ENCODE measurements at regions not wholly inside any gene's neighbourhood (a gene's known extent, or its start where the extent isn't known, plus 50 kb on each side); places are given as distances from the start of the nearest gene placed in this dataset.
"Not testable (repeated sequence)": the region's sequence is repeated elsewhere in the genome, so short reads cannot be mapped to it uniquely, and the experiment has no call there.

DNA sequence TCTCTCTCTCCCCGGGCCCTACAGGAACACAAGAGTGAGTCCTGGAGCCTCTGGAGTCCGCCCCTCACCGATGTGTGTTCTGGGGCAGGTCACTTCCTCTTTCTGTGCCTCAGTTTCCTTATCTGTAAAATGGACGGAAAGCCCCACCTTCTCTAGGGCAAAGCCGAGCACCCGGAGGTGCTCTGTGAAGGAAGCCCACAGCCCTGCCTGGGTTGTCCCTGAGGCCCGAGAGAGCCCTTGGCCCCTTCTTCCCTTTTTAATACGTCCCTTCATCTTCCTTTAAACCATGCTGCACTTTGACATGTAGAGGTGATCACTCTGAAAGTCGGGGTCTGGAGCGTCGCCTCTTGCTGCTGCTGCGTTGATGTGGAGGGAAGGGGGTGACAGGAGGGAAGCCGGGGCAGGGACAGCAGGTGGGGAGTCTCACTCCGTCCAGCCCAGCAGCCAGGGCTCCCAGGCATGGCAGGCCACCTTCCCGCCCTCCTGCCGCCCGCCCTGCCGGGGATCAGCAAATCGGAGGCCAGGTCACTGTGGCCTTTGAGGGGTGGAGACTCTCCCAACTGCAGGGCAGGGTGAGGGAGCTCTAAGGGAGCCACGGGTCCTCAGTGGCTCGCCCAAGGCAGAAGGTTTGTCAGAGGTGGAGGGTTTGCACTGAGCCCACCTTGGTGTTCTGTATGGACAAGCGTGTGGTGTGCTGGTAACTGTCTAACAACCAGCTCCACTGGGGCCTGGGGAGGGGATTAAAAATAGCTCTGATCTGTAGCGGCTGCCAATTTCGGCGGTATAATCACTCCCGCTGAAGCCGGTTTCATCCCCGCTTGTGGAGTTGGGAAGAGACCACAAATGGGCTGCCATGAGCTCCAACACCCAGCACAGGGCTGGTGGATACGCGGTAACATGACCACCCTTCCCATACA is 135.9 kb upstream of the ID2 start:
- no peak for DNase-seq (ENCODE audit: low read depth in 3 of 3)

DNA sequence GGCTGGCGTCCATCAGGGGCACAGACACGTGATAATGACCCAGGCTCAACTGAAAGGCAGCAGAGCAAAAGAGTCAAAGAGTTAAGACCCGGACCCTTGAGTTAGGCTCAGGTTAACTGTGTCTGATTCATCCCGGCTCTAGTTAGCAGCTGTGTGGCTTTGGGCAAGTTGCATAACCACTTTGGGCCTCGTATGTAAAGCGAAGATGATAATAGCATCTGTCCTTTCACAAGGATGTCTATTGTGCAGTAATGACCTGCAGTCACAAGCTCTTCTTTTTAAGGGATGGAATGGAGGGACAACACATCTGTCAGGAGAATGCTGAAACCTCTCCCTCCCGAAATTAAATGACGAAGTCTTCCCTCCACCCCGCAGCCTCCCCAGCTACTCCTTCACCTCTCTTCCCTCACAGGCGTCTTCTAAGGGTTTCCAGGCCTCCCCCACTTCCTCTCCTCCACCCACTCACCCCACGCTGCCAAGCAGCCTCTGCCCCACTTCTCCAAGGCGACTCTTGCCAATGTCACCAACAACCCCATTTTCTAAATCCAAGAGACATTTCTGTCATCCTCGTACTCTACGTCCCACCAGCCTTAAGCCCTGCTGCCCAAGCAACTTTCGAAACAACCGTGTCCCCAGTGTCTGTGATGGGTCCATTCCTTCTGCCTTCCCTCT is 135.1 kb upstream of the ID2 start:
- no peak for DNase-seq (ENCODE audit: low read depth in 3 of 3)

DNA sequence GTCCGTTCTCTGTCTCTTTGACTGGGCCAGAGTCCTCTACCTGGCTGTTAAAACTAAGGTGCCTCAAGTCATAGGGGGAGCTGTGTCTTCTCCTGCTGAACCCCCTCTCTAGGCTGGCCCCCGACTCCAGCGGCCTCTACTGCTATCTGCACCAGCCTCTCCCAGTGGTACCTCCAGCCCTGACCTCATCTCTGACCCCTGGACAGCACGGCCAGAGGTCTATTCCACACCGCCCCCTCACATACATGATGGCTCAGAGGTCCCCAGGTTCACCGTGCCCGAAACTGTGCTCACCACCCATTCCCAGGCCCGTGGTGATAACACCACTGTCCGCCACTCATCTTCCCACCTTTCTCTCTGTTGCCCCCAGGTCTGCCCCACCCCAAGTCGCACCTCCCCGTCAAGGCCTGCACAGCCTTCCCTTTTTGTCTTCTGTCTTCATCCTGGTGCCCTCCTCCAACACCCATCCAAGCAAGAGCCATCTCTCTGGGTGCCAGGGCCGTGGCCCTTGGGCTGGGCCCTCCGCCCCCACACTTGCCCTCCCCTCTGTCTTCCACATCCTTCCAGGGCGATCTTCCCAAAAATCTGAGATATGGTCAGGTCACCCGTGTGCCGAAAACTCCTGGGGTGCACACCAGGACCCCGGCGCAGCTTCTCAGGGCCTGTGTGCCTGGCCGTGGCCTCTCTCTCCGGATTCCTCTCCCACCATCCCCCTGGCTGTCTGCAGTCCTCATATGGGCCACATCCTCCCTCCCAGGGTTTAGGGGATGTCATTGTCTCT is 134.4 kb upstream of the ID2 start:
- DNase-seq (ENCODE audit: low read depth in 3 of 3): no peak

DNA sequence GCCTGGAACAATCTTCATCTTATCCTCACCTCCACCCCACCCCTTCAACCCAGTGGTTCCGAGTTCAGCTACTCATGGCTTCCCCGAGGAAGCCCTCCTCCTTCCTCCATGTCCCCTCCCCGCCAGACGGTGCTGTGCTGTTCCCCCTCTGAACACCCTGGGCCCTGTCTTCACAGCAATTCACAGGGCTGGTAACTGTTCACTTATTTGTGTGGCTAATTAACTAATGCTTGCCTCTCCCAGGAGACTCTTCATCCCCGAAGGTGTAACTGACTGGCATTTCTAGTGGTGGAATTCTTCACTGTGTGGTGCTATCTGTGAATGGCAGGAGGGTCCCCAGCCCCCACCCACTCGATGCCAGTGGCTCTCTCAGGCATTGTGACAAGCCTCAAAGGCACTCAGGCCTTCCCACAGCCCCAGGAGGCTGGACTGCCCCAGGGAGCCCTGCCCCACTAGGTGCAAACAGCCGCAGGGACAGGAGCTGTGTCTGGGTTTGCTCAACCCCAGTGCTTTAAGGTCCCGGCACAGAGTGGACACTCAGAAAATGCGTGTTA is 133.7 kb upstream of the ID2 start:
- DNase-seq (ENCODE audit: low read depth in 3 of 3): no peak

DNA sequence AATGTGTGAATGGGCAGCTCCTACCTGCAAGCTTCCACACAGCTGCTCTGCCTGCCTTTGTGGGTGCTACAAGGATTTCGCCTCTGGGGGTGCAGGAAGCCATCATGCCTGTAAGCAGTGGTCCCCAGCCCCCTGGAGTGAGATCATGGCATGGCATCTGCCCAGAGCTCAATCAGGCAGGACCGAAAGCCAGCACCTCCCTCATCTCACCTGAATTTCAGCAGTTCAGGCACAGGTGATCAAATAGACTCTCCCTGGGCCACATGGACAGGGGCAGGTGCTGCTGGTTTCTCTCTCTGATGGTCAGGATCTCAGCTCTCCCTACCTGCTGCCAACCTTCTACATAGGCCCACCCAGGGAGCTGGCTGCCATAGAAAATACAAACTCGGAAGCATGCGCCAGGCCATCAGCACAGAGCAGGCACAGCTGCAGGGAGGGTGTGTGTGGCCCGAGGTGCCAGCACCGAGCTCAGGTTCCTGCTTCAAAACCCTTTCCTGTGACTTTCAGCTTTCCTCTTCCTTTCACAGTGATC is 133.2 kb upstream of the ID2 start:
- no peak for DNase-seq (ENCODE audit: low read depth in 3 of 3)

DNA sequence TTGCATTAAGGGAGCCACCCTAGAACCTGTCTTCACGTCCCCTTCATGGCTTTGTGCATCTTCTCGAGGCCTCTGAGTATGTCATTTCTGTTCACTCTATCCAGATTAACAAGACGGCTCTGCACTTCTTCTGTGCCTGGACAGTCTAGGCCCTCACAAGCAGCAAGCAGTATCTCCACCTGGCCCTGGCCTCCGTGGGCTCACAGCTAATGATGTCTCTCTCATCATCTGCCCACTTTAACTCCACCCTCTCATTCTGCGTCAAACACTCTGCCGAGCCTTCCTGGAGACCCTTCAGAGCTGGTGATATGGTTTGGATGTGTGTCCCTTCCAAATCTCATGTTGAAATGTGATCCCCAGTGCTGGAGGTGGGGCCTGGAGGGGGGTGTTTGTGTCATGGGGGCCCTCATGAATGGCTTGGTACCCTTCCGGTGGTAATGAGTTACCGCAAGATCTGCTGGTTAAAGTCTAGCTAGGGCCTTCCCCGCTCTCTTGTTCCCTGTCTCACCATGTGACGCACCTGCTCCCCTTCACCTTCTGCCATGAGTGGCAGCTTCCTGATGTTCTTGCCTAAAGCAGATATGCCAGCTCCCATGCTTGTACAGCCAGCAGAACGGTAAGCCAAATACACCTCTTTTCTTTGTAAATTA is 132.5 kb upstream of the ID2 start:
- no peak for DNase-seq (ENCODE audit: low read depth in 3 of 3)

DNA sequence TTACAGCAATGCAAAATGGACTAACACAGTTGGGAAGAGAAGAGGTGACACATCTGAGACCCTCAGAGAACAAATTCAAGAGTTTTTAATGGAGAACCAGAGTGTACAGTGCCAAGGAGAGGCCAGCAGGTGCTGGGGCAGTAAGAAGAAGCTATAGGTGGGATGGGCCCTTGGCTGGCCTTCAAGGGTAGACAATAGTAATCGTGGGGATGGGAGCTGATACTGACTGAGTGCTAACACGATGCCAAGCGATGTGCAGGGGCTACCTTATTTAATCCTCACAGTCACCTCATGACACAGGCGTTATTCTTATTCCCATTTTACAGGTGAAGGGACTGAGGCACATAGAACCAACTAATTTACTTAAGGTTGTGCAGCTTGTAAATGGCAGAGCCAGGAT is 131.9 kb upstream of the ID2 start:
- DNase-seq (ENCODE audit: low read depth in 3 of 3): no peak

DNA sequence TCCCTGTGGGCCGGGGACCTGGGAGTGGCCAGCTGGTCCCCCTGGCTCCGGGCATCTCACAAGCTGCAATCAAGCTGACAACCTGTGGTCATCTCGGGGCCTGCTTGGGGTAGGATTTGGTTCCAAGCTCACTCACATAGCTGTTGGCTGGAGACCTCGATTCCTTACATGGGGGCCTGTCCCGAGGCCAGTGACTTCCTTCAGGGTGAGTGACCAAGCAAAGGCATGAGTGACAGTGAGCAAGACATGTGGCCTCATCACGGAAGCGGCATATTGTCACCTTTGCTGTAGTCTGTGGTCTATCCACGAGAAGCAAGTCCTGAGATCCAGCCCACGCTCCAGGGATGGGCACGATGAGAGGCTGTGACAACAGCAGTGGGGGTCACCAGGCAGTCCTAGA is 131.4 kb upstream of the ID2 start:
- no peak for DNase-seq (ENCODE audit: low read depth in 3 of 3)

DNA sequence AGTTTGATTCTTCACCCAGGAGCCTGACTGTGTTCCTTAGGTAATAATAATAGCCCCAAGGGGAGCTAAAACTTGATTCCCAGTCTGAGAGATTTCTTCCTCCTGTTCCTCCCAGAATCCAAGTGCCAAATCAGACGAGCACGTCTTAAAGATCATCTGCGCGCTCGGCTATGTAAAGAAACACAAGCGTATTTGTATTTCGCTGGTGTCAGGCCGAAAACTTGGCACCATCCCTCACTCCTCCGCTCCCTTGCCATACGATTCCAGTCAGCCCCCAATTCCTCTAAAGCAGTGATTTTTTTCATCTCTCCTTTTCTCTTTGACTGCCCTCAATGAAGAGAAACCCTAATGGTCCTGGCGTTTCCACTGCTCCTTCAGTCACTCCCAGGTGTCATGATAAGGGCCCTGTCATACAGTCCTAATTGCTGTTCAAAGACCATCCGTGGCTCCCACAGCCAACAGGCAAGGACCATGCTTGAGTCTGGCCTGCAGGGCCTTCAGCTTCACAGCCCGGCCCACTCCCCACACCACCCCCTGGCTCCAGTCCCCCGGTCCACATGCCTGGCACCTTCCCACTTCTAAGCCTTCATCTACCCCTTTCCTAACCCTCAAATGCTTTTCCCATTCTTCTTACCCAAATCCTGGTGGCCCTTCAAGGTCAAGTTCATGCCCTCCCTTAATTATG is 130.8 kb upstream of the ID2 start:
- DNase-seq (ENCODE audit: low read depth in 3 of 3): no peak

DNA sequence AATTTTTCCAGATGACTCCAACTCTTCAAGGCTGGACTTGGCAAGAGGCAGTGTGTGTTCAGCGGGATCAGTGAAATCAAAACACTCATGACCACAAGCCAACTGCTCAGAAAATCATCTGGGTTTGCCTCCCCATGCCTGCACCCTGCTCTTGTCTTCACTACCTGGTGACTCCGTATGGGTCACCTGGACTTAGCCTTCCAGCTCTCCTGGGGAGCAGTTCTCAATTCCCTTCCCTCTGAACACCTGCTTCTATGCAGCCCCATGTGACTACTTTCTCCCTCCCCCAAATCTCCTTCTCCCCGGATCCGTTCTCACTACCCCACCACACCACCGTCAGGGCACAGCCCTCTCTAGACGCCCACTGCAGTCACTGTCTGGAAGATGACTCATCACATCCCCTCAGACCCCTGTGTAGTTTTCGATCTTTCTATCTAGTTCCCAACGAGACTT is 130.2 kb upstream of the ID2 start:
- DNase-seq (ENCODE audit: low read depth in 3 of 3): no peak

DNA sequence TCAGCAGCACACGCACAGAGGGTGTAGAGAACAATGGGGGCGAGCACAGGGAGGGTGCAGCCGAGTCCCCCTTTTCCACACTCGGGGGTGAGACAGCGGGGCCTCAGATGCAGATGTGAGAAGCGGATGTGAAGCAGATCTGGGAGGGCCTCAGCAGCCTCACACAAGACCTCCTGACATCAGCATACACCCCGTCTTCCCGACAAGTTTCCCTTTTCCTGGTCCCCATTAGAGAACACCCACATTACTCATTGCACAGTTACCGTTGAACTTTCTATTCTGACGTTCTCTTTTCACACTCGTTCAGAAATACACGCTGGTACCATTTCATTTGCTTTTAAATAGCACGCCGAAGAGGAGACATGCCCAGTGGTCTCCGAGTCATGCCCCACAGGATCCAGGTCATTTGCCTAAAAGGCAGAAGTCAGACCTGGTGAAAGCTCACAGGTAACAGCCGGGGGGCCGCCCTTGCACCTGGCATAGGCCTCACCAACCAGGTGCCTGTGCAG is 129.5 kb upstream of the ID2 start:
- no peak for DNase-seq (ENCODE audit: low read depth in 3 of 3)

DNA sequence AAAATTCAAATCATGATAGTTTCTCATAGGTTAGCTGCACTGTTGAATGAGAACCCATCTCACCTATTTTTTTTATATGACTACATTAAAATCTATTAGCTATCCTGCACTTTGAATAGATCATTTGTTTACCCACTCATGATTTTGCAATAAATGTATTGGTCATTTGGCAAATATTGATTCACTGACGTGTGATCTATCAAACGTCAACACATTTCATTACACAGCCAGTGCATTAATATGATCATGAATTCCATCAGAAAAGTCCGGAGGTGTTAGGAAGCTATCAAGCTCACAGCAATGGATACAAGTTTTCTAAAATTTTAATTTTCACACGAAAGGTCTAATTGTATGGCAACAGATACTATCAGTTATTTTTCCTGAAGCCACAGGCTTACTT is 128.2 kb upstream of the ID2 start:
- no peak for DNase-seq (ENCODE audit: low read depth in 3 of 3)

DNA sequence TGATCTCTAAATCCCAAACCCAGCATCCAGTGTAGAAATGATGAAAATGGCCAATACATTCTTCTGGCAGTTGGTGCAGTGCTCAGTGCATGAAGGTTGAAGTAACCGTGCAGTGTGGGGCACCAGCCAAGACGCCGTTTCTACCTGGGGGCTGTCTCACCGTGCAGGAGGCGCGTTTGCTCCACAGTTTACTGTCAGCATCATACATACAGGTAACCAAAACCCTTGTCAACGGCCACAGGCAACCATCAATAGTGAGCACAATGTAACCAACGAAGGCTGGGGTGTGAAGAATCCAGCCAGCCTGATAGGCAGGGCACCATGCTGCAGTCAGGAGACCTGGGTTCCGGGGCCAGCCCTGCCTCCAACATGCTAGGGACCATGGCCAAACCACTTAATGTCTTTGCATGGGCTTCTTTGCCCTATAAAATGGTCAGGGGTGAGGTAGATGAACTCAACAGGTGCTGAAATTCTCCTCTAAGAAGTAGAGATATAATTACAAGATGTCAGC is 127.5 kb upstream of the ID2 start:
- DNase-seq (ENCODE audit: low read depth in 3 of 3): no peak

DNA sequence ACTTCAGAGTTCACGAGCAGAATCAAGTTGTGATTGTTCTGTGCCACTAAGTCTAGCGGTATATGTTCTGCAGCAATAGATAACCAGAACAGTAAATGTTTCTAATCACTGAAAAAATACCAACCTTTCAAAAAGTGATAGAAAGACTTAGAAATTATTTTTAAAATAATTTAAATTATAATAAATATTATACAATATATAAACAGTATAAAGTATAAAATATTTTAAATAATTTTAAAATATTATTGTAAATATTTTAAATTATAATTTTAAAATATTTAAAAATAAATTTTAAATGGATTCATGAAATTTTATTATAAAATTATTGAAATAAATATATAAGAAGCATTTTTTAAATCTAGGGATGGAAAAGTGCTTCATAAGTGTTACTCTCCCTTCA is 126.3 kb upstream of the ID2 start:
- no peak for DNase-seq (ENCODE audit: low read depth in 3 of 3)

DNA sequence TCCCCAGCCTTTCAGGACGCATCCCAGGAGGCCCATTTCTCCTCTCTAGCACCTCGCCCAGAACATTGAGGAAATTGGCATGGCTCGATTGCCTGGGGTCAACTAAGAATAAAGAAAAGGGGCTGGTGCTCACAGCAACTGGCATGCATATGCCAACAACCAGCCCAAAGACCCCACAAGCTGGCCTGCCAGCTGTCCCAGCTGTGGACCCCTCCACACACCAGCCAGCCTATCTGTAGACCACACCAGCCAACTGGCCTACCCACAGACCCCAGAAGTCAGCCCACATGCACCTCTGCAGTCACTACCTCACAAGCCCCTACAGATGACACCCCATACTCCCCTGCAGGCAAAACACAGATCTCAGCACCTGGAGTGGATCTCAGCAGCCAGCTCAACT is 123.8 kb upstream of the ID2 start:
- DNase-seq (ENCODE audit: low read depth in 3 of 3): no peak

DNA sequence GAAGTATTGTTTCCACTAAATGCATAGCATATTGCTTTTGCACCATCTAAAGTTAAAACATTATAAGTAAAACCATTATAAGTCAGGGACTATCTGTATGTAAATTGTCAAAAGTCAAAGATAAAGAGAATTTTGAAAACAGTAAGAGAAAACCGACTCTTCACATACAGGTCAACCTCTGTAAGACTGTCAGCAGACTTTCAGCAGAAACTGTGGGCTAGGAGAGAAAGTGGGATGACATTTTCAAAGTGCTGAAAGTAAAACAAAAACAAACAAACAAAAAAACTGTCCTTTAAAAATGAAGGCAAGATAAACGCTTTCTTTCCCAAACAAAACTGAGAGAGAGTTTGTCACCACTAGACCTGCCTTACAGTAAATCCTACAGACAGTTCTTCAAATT is 122.9 kb upstream of the ID2 start:
- no peak for DNase-seq (ENCODE audit: low read depth in 3 of 3)

DNA sequence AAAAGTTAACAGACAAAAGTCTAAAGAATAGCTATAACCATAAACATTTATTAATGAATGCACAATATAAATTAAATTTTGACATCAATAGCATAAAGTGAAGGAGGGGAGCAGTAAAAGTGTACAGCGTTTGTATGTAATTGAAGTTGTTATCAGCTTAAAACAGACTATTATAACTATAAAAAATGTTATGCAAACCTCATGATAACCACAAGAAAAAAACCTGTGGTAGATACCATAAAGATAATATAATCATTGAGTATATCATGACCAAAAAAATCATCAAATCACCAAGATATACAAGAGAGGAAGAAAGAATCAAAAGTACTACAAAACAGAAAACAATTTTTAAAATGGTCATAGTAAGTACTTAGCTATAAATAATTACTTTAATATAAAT is 122.1 kb upstream of the ID2 start:
- DNase-seq (ENCODE audit: low read depth in 3 of 3): no peak

DNA sequence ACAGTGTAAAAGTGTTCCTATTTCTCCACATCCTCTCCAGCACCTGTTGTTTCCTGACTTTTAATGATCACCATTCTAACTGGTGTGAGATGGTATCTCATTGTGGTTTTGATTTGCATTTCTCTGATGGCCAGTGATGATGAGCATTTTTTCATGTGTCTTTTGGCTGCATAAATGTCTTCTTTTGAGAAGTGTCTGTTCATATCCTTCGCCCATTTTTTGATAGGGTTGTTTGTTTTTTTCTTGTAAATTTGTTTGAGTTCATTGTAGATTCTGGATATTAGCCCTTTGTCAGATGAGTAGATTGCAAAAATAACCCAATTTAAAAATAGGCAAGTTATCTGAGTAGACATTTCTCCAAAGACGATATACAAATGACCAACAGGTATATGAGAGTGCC is 120.2 kb upstream of the ID2 start:
- not testable (repeated sequence) for DNase-seq (ENCODE audit: low read depth in 3 of 3)

DNA sequence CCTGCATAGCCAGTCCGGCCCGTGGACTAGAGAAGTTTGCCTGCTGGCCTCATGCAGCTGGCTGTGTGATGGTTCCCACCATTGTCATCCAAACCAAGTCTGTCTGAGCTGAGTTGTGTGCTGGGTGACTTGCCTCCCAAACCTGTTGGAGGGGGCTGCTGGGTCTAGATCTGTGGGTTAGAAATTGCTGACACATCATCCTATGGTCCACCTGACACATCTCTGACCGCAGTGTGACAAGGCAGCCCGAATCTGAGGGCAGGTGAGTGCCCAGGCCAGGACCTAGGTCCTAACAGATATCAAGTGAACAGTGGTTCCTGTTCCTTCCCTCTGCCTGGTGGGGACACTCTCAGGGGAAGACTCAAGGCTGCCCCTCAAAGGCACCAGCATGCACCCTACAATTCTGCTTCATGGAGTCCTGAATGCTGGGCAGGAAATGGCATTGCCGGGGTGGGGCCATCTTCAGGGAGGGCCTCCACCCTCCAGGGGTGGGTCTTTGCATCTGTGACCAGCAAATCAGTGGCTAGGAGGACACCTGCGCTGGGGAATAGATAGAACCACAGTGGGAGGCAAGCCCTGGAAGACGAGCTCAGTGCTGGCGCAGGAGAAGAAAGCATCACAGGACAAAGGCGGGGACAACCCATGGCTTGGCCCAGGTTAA is 117.9 kb upstream of the ID2 start:
- no peak for DNase-seq (ENCODE audit: low read depth in 3 of 3)

DNA sequence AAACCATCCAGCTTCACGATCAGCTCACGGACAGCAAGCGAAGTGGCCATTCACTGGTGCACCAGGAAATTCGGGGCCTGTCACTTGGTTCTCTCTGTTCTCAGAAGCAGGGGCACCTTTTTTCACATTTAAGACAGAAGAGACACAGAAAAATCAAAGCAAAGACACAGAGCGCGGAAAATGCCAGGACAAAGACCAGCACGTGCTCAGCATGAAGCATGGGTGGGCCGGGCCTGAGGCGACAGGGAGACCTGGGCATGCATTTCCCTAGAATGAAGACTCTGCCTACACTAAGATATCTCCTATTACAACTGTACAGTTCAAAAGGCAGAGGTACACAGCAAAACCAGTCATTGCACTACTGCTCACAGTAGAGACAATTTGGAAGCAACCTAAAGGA is 117.4 kb upstream of the ID2 start:
- no peak for DNase-seq (ENCODE audit: low read depth in 3 of 3)
